GM23248 (cell line): ENCODE measurements at regions not wholly inside any gene's neighbourhood (a gene's known extent, or its start where the extent isn't known, plus 50 kb on each side); places are given as distances from the start of the nearest gene placed in this dataset.

ENCODE experiments used
- DNase-seq: peaks from one replicate; pipeline ENCODE4 v3.0.0-alpha.2; 2015
- H2AFZ ChIP-seq: fragments of 200-600 bp; sonication (generic); 2 replicates; pipeline ENCODE4 v1.6.1; 2016; ENCODE audit warnings: antibody characterized with exemption
- H3F3A ChIP-seq: fragments of 200-600 bp; sonication (generic); 2 replicates; pipeline ENCODE4 v1.6.1; 2016; ENCODE audit warnings: mild to moderate bottlenecking, antibody characterized with exemption, mixed run types; ENCODE audit not compliant: insufficient read depth
- H3K27ac ChIP-seq: fragments of 200-600 bp; sonication (generic); 2 replicates; pipeline ENCODE4 v1.5.1; 2016; ENCODE audit warnings: mild to moderate bottlenecking
- H3K27me3 ChIP-seq: fragments of 200-600 bp; sonication (generic); replicated peaks from 2 replicates; pipeline ENCODE4 v1.6.1; 2016; ENCODE audit warnings: mild to moderate bottlenecking; ENCODE audit not compliant: insufficient read depth
- H3K36me3 ChIP-seq: fragments of 200-600 bp; sonication (generic); 2 replicates; pipeline ENCODE4 v1.6.1; 2016; ENCODE audit warnings: low read depth, mild to moderate bottlenecking
- H3K4me1 ChIP-seq: fragments of 200-600 bp; sonication (generic); 2 replicates; pipeline ENCODE4 v1.6.1; 2016; ENCODE audit warnings: mild to moderate bottlenecking; ENCODE audit not compliant: insufficient read depth
- H3K4me2 ChIP-seq: fragments of 200-600 bp; sonication (generic); one replicate; pipeline ENCODE4 v1.6.1; 2016; ENCODE audit warnings: mild to moderate bottlenecking; ENCODE audit not compliant: unreplicated experiment
- H3K4me3 ChIP-seq: fragments of 200-600 bp; sonication (generic); 2 replicates; pipeline ENCODE4 v1.5.1; 2016; ENCODE audit warnings: mild to moderate bottlenecking
- H3K79me2 ChIP-seq: fragments of 200-600 bp; sonication (generic); 2 replicates; pipeline ENCODE4 v1.6.1; 2016; ENCODE audit warnings: mild to moderate bottlenecking; ENCODE audit not compliant: insufficient read depth
- H3K9ac ChIP-seq: fragments of 200-600 bp; sonication (generic); 2 replicates; pipeline ENCODE4 v1.6.1; 2016; ENCODE audit warnings: mild to moderate bottlenecking
- H3K9me2 ChIP-seq: fragments of 200-600 bp; sonication (generic); 2 replicates; pipeline ENCODE4 v1.6.1; 2016; ENCODE audit warnings: mixed run types, mild to moderate bottlenecking, moderate library complexity; ENCODE audit not compliant: insufficient read depth
- H3K9me3 ChIP-seq: fragments of 200-600 bp; sonication (generic); one replicate; pipeline ENCODE4 v1.6.1; 2017; ENCODE audit warnings: low read depth
- H4K20me1 ChIP-seq: fragments of 200-600 bp; sonication (generic); 2 replicates; pipeline ENCODE4 v1.6.0; 2016; ENCODE audit not compliant: insufficient read depth
- EZH2 ChIP-seq: fragments of 200-600 bp; sonication (generic); IDR thresholded peaks from 2 replicates; pipeline ENCODE4 v1.6.1; 2018; ENCODE audit warnings: antibody characterized with exemption, mild to moderate bottlenecking; ENCODE audit not compliant: insufficient read depth, poor library complexity, severe bottlenecking
- EZH2phosphoT487 ChIP-seq: fragments of 200-600 bp; sonication (generic); IDR thresholded peaks from 2 replicates; pipeline ENCODE4 v1.6.1; 2018; ENCODE audit warnings: antibody characterized with exemption, moderate library complexity, mild to moderate bottlenecking, low read depth; ENCODE audit not compliant: insufficient read depth
- WGBS, 2 experiments: methylation state at CpG; one replicate each; pipeline ENCODE4 v1.1.6; 2015 to 2017; ENCODE audit warnings: low lambda C conversion rate in 2 of 2, low coverage in 1 of 2; ENCODE audit errors: missing lambda C conversion rate in 2 of 2; 5-methylcytosine and 5-hydroxymethylcytosine counted together
- in situ Hi-C: fragments of 300-500 bp; cut with MboI; formaldehyde crosslinking; loops from 2 replicates; pipeline ENCODE4 v1.15.0; 2020

- no peaks in the 10 kb centered on the region for H3K9me3 ChIP-seq
- TF ChIP-seq EZH2 (no peak), EZH2phosphoT487 (no peak)
- no peak for DNase-seq
- no peaks in the 10 kb centered on the region for H3F3A ChIP-seq
- H3K4me3 ChIP-seq = no peak overlapping the region
- no peak overlapping the region for H3K9ac ChIP-seq
- no peaks in the 10 kb centered on the region for H3K36me3 ChIP-seq
- H3K9me2 ChIP-seq = no peaks in the 10 kb centered on the region
- in situ Hi-C loops = no loop called here
- H3K27me3 ChIP-seq = no peaks in the 10 kb centered on the region
- H2AFZ ChIP-seq = no peak overlapping the region
- no peak overlapping the region for H3K4me2 ChIP-seq
- 50 to 51% methylated on average over 20 of the region's 20 CpGs for WGBS, 2 experiments
- H4K20me1 ChIP-seq = no peaks in the 10 kb centered on the region
- no peaks in the 10 kb centered on the region for H3K4me1 ChIP-seq
- no peaks in the 10 kb centered on the region for H3K79me2 ChIP-seq
- no peak overlapping the region for H3K27ac ChIP-seq
Observed at GRCh38 chr2:129904532-129905446, 74.7 kb upstream of the RAB6C start.

GRCh38 chr2:129905664-129906081 lies 73.8 kb upstream of the RAB6C start:
- Histone ChIP-seq H3K27ac (no peak overlapping the region), H3K36me3 (no peaks in the 10 kb centered on the region), H3K9ac (no peak overlapping the region), H3K27me3 (no peaks in the 10 kb centered on the region), H3F3A (no peaks in the 10 kb centered on the region), H3K79me2 (no peaks in the 10 kb centered on the region), H3K4me3 (no peak overlapping the region), H3K9me2 (no peaks in the 10 kb centered on the region), H2AFZ (no peak overlapping the region), H3K9me3 (no peaks in the 10 kb centered on the region), H4K20me1 (no peaks in the 10 kb centered on the region), H3K4me1 (no peaks in the 10 kb centered on the region), H3K4me2 (no peak overlapping the region)
- in situ Hi-C loops = no loop called here
- WGBS, 2 experiments = 61 to 91% methylated on average over 2 of the region's 2 CpGs
- DNase-seq = no peak
- no peak for TF ChIP-seq EZH2
- TF ChIP-seq EZH2phosphoT487 = no peak

GRCh38 chr2:129906139-129906860 lies 73.2 kb upstream of the RAB6C start:
- H3K79me2 ChIP-seq = no peaks in the 10 kb centered on the region
- no peak overlapping the region for H3K9ac ChIP-seq
- in situ Hi-C loops = no loop called here
- H3K4me1 ChIP-seq = no peaks in the 10 kb centered on the region
- H3K36me3 ChIP-seq = no peaks in the 10 kb centered on the region
- H3K4me2 ChIP-seq = no peak overlapping the region
- no peaks in the 10 kb centered on the region for H4K20me1 ChIP-seq
- no peaks in the 10 kb centered on the region for H3K9me2 ChIP-seq
- H3K27me3 ChIP-seq = no peaks in the 10 kb centered on the region
- no peaks in the 10 kb centered on the region for H3F3A ChIP-seq
- WGBS, 2 experiments = 47 to 62% methylated on average over 13 of the region's 13 CpGs
- H3K27ac ChIP-seq = no peak overlapping the region
- no peak overlapping the region for H2AFZ ChIP-seq
- H3K4me3 ChIP-seq = no peak overlapping the region
- H3K9me3 ChIP-seq = no peaks in the 10 kb centered on the region
- DNase-seq = no peak
- TF ChIP-seq EZH2phosphoT487 (no peak), EZH2 (no peak)

- TF ChIP-seq EZH2phosphoT487 (no peak), EZH2 (no peak)
- Histone ChIP-seq H3K79me2 (no peaks in the 10 kb centered on the region), H3K9me2 (no peaks in the 10 kb centered on the region), H3F3A (no peaks in the 10 kb centered on the region), H3K9me3 (no peaks in the 10 kb centered on the region), H3K27ac (no peak overlapping the region), H4K20me1 (no peaks in the 10 kb centered on the region), H3K27me3 (no peaks in the 10 kb centered on the region), H3K4me2 (no peak overlapping the region), H3K4me3 (no peak overlapping the region), H3K4me1 (no peaks in the 10 kb centered on the region), H3K9ac (no peak overlapping the region), H3K36me3 (no peaks in the 10 kb centered on the region), H2AFZ (no peak overlapping the region)
- no peak for DNase-seq
- in situ Hi-C loops = no loop called here
- 43 to 53% methylated on average over 11 of the region's 11 CpGs for WGBS, 2 experiments
Observed at GRCh38 chr2:129906861-129907235, 72.6 kb upstream of the RAB6C start.
